ENCODE measurements at regions not wholly inside any gene's neighbourhood (a gene's known extent, or its start where the extent isn't known, plus 50 kb on each side); places are given as distances from the start of the nearest gene placed in this dataset.
"Not testable (repeated sequence)": the region's sequence is repeated elsewhere in the genome, so short reads cannot be mapped to it uniquely, and the experiment has no call there.

- no peak for DNase-seq (ENCODE audit: low read depth)
- TF ChIP-seq, protein P1, sequence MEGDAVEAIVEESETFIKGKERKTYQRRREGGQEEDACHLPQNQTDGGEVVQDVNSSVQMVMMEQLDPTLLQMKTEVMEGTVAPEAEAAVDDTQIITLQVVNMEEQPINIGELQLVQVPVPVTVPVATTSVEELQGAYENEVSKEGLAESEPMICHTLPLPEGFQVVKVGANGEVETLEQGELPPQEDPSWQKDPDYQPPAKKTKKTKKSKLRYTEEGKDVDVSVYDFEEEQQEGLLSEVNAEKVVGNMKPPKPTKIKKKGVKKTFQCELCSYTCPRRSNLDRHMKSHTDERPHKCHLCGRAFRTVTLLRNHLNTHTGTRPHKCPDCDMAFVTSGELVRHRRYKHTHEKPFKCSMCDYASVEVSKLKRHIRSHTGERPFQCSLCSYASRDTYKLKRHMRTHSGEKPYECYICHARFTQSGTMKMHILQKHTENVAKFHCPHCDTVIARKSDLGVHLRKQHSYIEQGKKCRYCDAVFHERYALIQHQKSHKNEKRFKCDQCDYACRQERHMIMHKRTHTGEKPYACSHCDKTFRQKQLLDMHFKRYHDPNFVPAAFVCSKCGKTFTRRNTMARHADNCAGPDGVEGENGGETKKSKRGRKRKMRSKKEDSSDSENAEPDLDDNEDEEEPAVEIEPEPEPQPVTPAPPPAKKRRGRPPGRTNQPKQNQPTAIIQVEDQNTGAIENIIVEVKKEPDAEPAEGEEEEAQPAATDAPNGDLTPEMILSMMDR (IDR thresholded peaks at IDR 0.05; ENCODE audit: low read depth, low read length, missing control alignments) = no peak
- no peak overlapping the region for H3K4me3 ChIP-seq (ENCODE audit: low read depth, low read length)
Observed at GRCh38 chr12:38101753-38102152, 214.8 kb upstream of the ALG10B start.

GRCh38 chr12:38102197-38102596 is 214.4 kb upstream of the ALG10B start:
- no peak overlapping the region for H3K4me3 ChIP-seq (ENCODE audit: low read depth, low read length)
- TF ChIP-seq, protein P1 (IDR thresholded peaks at IDR 0.05; ENCODE audit: low read depth, low read length, missing control alignments) = no peak
- DNase-seq (ENCODE audit: low read depth) = no peak

DNA sequence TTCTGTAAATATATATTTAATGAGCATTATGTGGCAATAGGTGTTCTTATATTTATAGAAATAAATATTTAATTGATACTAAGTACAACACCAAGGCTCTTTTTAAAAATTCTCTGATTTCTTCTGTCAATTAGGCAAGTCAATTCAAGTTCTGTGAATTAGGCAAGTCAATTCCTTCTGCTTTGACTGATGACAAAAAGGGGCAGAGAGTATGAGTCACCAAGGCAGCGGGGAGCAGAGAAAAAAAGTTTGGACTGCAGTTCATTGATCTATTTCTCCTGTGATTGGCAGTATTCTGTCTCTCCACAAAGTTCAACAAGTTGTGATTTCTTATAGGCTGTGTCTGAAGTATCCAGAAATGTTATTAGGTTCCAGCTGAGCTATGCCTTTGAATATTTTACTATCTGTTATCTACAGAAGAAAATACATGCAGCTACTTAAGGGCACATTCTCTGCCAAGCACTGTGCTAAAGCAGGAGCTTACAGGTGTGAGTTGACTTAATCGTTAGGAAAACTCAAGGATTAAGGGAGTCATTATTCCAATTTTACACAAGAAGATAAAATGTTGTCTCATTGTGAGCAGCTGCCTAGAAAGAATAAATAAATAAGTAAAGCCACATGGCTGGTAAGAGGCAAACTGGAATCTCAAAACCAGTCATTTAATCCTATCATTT is 206.4 kb upstream of the ALG10B start:
- no peak for DNase-seq (ENCODE audit: low read depth)
- TF ChIP-seq, protein P1 (IDR thresholded peaks at IDR 0.05; ENCODE audit: low read depth, low read length, missing control alignments) = no peak
- H3K4me3 ChIP-seq (ENCODE audit: low read depth, low read length) = no peak overlapping the region

GRCh38 chr12:38113991-38114390 is 202.6 kb upstream of the ALG10B start:
- no peak for DNase-seq (ENCODE audit: low read depth)
- TF ChIP-seq, protein P1 (IDR thresholded peaks at IDR 0.05; ENCODE audit: low read depth, low read length, missing control alignments) = no peak
- H3K4me3 ChIP-seq (ENCODE audit: low read depth, low read length) = no peak overlapping the region

- DNase-seq (ENCODE audit: low read depth) = no peak
- TF ChIP-seq, protein P1 (IDR thresholded peaks at IDR 0.05; ENCODE audit: low read depth, low read length, missing control alignments) = no peak
- no peak overlapping the region for H3K4me3 ChIP-seq (ENCODE audit: low read depth, low read length)
Observed at GRCh38 chr12:38116968-38117367, 199.6 kb upstream of the ALG10B start.

DNA sequence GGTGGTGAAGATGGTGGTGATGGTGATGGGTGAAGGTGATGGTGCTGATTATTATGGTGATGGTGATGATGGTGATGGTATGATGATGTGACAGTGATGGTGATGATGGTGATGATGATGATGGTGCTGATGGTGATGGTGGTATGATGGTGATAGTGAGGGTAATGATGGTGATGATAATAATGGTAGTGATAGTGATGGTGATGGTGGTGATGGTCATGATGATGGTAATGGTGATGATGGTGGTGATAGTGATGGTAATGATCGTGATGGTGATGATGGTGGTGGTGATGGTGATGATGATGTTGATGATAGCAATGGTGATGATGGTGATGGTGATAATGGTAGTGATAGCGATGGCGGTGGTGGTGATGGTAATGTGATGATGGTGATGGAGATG is 197.9 kb upstream of the ALG10B start:
- TF ChIP-seq, protein P1 (IDR thresholded peaks at IDR 0.05; ENCODE audit: low read depth, low read length, missing control alignments) = no peak
- no peak for DNase-seq (ENCODE audit: low read depth)
- no peak overlapping the region for H3K4me3 ChIP-seq (ENCODE audit: low read depth, low read length)

GRCh38 chr12:38120438-38120837 is 196.1 kb upstream of the ALG10B start:
- TF ChIP-seq, protein P1 (IDR thresholded peaks at IDR 0.05; ENCODE audit: low read depth, low read length, missing control alignments) = no peak
- no peak for DNase-seq (ENCODE audit: low read depth)
- H3K4me3 ChIP-seq (ENCODE audit: low read depth, low read length) = no peak overlapping the region

- not testable (repeated sequence) for DNase-seq (ENCODE audit: low read depth); H3K4me3 ChIP-seq (ENCODE audit: low read depth, low read length)
Observed at GRCh38 chr12:38123028-38123427, 193.5 kb upstream of the ALG10B start.

Data from GM12864 (cell line).